Activated CD4-positive, alpha-beta T cell treated with anti-CD3 and anti-CD28 coated beads, Interleukin-2, amount 50 U/mL, for 4 hours (primary cell): ENCODE measurements at regions not wholly inside any gene's neighbourhood (a gene's known extent, or its start where the extent isn't known, plus 50 kb on each side); places are given as distances from the start of the nearest gene placed in this dataset.
"Not testable (repeated sequence)": the region's sequence is repeated elsewhere in the genome, so short reads cannot be mapped to it uniquely, and the experiment has no call there.

Source experiments
- DNase-seq, 2 experiments: peaks; one replicate each; pipeline ENCODE4 v3.0.0-alpha.2; 2020

DNA sequence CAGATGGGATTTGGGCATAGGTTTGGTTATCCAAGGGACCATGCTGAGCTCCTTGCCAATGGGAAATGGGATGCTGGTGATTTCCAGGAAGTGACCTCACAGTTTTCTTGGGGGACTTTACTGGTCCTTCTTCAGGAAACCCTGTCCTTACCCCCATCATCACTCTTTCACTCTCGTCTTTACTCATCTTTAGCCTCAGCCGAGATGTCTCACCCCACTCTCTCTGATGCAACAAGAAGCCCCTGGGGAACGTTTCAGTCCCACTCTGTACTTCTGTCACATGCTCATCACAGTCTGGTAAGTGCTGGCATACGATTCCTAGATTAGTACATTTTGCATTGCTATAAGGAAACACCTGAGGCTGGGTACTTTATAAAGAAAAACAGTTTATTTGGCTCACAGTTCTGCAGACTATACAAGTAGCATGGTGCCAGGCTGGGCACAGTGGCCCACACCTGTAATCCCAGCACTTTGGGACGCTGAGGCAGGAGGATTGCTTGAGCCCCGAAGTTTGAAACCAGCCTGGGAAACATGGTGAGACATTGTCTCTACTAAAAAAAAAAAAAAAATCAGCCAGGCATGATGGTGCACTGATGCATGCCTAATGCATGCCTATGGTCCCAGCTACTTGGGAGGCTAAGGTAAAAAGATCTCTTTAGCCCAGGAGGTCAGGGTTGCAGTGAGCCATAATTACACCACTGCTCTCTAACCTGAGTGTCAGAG, 63.5 kb upstream of the VKORC1L1 start:
- DNase-seq: no peak

DNA sequence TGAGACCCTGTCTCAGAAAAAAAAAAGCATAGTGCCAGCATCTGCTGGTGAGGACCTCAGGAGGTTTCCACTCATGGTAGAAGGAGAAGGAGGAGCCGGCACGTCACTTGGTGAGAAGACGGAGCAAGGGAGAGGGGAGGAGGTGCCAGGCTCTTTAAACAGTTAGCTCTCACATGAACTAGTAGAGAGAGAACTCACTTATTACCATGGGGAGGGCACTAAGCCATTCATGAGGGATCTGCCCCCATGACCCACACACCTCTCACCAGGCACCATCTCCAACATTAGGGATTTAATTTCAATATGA, 62.9 kb upstream of the VKORC1L1 start:
- DNase-seq: no peak

DNA sequence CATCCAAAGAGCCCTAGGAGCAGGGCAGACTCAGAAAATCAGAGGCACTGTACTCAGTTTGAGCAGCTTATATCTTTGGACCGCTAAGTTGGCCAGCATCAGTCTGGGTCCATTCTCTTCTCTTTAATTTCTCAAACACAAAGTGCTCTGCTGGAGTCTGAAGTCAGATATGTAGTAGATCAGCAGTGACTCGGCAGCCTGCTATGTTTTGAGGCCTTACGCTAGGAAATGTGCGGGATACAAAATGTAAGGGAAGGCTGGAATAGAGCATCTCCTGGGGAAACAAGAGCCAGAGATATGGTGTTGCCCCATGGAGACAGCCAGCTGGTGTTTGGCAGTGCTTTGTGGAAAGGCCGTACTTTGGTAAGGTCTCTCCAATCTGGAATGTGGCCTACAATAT, 60.6 kb upstream of the VKORC1L1 start:
- no peak for DNase-seq

DNA sequence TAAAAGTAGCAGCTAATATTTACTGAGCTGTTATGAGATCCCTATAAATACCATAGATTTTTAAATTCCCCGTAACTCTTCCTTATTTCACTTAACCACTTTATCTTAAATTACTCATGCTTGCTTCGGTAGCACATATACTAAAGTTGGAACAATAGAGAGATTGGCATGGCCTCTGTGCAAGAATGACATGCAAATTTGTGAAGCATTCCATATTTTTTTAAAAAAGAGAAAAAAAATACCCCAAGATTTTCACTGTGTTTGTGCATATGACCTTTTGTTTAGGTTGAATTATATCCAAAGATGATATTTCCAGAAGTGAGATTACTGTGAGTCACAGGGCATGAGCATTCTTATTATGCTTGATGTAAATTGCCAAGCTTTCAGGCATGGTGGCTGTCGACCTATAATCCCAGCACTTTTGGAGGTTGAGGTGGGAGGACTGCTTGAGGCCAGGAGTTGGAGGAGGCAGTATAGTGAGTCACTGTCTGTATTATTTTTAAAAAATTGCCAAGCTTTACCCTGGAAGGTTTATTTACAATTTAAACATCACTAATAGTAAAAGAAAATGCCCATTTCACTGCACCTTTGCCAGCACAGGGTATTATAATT, 58.2 kb upstream of the VKORC1L1 start:
- not testable (repeated sequence) for DNase-seq

- no peak for DNase-seq
Measured at GRCh38 chr7:65820287-65820950, 52.5 kb upstream of the VKORC1L1 start.
